GM04503 (cell line): ENCODE measurements at regions not wholly inside any gene's neighbourhood (a gene's known extent, or its start where the extent isn't known, plus 50 kb on each side); places are given as distances from the start of the nearest gene placed in this dataset.

Source experiments
- DNase-seq: peaks from one replicate; pipeline ENCODE4 v3.0.0-alpha.2; 2012; ENCODE audit warnings: low read depth

- DNase-seq: no peak
Observed at GRCh38 chr4:24666816-24667477, 82.6 kb upstream of the DHX15 start.

GRCh38 chr4:24668956-24669355, 84.6 kb upstream of the DHX15 start:
- DNase-seq: no peak

DNA sequence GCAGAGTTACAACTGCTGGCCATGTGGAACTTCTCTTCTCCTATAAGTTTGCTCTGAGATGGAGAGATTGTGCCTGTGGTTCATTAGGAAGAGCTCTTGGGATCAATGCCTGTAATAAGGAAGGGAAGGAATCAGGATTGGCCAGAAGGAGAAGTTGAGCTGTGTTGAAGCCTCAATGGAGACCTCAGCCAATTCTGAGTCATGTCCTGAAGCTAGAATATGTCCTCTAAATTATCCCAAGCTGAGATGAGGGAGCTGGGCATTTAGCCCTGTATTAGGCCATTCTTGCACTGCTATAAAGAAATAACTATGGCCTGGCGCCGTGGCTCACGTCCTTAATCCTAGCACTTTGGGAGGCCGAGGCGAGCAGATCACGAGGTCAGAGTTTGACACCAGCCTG, 85.4 kb upstream of the DHX15 start:
- no peak for DNase-seq

DNA sequence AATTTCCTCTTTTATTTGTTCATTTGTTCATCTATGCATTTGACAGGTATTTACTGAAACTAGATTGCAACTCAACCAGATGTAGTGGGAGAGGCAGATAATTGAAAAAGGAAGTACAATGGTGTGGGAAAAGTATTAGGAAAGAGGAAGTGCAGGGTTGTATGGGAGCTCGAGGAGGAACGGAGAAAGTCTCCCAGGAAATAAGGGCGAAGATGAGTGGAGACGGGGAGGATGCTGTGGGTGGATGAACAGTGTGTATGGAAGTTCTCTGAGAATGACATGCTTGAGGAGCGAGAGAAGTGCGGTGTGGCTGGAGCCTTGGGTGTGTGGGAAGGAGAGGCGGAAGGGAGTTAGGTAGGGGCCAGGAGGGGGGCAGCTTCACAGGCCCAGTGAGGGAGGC, 87.5 kb upstream of the DHX15 start:
- no peak for DNase-seq

DNA sequence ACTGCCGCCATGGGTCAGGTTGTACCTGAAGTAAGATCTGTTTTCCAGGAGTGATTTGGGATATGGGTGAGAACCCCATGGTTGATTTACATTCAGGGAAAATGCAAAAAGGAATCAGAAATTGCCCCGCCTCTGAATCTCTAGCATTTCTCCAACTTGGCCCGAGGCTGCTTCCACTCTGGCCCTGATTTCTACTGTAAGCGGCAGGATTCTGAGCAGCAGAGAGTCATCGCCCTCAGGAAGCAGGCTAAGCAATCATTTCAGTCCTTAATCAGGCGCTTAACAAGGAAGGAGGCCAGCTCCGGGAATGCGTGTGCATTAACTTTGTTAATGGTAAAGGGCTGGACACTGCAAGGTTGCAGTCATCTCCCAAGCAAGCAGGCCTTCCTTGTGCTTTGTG, 88.5 kb upstream of the DHX15 start:
- no peak for DNase-seq

DNA sequence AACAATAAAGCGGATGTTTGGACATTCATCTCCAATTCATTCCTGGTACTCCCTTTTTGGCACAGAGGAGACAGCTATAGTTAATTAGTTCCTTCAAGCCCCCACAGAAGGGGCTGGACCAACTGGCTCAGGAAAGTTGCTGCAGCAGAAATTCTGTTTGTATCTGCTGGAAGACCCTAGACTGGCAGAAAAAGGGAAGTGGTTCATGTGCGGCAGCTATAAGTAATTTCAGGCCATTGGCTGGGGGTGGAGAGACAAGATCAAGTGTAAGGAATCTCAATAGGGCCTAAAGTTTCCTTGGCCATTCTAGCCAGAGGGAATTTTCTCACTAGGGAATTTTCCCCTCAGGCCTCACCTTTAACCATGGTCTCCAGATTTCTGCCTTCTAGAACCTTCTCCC, 89.9 kb upstream of the DHX15 start:
- no peak for DNase-seq

DNA sequence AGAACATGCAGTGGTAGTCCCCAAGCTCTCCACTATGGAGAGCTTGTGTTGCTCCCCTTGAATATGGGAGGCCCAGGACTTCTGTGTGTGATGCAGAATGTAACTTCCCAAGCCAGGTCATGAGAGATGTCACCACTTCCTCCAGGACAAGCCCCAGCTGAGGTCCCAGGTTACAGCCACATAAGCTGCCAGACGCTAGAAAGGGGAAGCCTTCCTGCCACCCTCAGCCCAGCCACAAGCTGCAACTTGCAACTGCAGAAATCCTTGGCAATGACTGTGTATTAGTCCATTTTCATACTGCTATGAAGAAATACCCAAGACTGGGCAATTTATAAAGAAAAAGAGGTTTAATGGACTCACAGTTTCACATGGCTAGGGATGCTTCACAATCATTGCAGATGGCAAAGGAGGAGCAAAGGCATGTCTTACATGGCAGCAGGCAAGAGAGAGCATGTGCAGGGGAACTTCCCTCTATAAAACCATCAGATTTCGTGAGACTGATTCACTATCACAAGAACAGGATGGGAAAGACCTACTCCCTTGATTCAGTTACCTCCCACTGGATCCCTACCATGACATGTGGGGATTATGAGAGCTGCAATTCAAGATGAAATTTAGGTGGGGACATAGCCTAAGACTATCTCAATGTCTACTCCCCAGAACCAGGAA, 91.5 kb upstream of the DHX15 start:
- no peak for DNase-seq

DNA sequence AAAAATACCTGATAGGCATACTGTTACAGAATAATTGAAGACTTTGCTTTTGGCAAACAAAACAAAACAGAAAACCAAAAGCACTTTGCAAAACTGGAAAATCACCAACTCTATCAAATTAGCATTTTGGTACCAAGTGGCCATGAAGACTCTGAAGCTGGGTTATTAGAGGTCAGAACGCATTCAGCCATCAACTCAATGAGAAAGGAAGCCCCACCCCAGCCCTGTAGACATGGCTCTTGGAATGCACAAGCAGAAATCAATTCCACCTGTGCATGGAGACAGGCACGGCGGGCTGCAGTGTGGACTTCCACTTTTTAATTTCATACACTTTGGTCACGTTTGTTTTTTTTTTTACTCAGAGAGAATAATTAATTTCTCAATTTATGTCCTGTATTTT, 93.6 kb upstream of the DHX15 start:
- DNase-seq: no peak

DNA sequence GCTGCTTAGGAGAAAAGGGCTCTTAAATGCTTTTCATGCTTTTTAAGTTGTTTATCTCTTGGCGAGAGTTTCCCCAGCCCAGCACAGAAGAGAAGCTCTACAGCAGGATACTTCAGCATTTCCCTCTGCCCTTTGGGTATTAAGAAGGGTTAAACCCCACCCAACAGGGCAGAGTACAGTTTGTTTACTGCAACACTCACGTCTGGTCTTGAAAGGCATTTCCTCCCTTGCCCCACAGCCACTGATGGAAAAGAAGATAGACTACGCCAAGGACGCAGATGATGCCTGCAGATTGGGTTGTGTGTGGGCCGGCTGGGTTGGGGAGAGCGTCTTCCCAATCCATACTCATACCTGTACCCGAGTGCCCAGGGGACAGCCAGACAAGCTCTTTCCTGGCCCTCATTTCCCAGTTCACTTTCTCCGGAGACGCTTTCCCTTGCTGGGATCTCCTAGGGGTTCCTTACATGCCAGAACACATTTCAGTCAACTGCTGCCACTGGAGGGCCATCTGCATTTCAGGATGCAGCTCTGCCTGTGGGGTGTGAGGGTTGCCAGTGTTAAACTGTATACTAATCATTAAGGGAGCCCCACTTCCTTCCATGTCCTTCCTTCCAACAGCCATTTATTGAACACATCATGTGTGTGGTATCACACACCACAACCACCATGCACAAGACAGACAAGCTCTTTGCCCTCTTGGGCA, 96.5 kb upstream of the DHX15 start:
- DNase-seq: no peak

DNA sequence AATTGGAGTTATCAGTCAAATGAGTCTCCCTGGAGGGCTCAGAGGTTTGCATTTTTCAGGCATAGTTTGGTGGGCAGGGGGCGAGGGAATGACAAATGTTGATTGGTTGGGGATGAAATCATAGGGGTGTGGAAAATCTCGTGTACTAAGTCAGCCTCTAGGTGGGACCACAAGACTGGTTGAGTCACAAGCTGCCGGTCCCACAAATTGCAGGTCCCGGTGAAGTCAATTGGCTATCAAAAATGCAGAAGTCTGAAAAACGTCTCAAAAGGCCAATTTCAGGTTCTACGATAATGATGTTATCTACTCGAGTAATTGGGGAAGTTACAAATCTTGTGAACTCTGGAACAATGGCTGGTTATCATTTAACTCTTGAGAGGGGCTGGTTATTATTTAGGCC, 98.8 kb upstream of the DHX15 start:
- DNase-seq: no peak

- no peak for DNase-seq
Observed at GRCh38 chr4:24686866-24687692, 102.7 kb upstream of the DHX15 start.

GRCh38 chr4:24688453-24688852, 104.1 kb upstream of the DHX15 start:
- DNase-seq: no peak

DNA sequence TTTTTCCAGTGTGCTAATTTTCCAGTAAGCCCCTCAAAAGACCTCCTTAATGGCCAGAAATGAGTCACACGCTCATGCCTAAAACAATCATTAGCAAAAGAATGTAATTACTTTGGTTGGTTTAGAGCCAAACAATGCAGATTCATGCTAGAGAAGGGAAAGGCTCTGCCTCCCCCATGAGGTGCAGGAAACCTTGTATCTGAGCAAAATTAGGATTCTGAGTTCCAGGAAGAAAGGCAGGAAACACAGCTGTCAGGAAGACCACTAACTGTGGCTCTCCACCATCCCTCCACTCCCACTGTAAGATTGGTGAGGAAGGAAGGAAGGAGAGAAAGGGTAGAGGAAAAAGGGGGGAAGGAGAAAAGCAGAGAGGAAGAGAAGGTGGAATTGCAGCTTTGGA, 104.9 kb upstream of the DHX15 start:
- DNase-seq: no peak

DNA sequence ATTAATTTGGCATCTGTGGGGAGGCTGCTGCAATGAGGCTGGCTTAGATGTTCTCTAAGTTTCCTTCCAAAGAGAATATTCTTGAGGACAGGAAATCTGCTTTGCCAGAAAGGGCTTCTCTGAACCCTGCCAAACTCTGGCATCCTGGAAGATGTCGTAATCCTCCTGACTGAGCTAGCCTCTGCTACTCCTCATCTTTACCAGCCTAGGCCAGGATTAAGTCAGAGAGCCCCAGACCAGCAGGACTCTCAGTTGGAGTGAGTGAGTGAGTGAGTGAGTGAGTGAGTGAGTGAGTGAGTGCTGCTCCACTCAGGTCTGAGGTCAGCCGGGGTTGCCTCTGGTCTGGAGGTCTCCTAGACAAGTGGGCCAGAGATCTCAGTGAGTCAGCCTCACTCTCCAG, 104.9 kb upstream of the SOD3 start:
- DNase-seq: peak; percentile 33

DNA sequence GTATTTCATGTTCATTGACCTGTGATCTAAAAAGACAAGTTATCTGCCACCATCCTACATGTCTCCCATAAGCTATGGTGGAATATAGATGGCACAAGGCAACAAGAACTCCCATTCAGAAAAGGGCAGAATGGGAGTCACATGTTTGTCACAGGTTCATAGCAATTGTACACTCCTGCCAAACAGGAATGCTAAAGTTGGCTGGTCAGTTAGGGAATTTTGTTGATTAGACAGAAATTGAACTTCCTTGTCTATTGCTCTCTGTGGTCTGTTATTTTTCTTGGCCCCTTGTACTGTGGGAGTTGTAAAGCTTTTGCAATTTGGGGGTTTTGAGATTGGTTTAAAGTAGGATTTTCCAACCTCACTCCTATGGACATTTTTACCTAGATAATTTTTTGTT, 101.7 kb upstream of the SOD3 start:
- no peak for DNase-seq

GRCh38 chr4:24700118-24700517, 95.3 kb upstream of the SOD3 start:
- DNase-seq: no peak

- no peak for DNase-seq
Observed at GRCh38 chr4:24701683-24702082, 93.7 kb upstream of the SOD3 start.

DNA sequence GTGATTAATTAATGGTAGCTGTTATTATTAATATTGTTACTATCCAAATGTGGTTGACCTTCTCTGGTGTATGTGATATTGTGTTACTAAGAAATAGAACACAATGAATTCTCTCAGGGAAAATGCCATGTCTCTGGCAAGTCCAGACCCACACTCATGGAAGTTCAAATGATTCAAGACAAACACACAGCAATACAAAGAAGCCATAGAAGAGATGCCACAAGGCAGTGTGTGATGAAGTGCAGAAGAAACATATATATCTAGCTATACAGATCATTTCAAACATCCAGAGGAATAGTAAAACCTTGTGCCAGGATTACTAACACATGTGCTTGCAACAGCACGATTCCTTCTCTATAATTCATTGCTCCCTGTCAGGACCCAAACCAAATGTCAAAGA, 93.1 kb upstream of the SOD3 start:
- DNase-seq: no peak

GRCh38 chr4:24703298-24703697, 92.1 kb upstream of the SOD3 start:
- DNase-seq: no peak

DNA sequence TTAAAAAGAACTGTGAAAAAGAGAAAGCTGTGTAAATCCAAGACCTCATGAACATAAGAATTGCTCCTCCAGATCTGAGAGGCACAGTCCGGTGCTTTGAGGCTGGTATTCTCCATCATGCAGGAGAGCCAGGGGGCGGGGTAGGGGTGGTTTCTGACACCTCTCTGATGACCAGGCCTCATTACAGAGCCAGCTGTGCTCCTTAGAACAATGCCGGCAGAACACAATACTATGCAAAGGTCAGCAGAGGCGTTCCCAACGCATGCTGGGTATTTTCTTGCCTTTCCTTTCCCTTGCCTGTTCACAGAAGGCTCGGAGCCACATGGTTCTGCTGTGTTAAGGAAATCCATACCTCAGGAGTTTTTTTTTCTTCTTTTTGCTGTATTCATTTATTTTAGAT, 91.2 kb upstream of the SOD3 start:
- no peak for DNase-seq

- DNase-seq: no peak
Observed at GRCh38 chr4:24705016-24705753, 90.2 kb upstream of the SOD3 start.

DNA sequence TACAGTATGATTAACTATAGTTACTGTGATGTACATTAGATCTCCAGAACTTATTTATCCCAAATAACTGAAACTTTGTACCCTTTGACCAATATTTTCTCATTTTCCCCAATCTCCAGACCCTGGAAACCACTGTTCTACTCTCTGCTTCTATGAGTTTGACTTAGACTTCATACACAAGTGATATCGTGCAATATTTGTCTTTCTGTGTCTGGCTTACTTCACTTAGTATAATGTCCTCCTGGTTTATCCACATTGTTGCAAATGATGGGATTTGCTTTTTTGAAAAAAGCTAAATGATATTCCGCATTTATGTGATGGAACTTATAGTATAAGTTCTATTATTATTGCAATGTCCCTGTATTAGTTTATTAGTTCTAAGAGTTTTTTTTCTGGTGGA, 81.8 kb upstream of the SOD3 start:
- DNase-seq: no peak
